ENCODE measurements at regions not wholly inside any gene's neighbourhood (a gene's known extent, or its start where the extent isn't known, plus 50 kb on each side); places are given as distances from the start of the nearest gene placed in this dataset.

- TF ChIP-seq CTCF (optimal IDR thresholded peaks at IDR 0.05 in 1 of 3, IDR thresholded peaks at IDR 0.05 in 1 of 3, conservative IDR thresholded peaks at IDR 0.05 in 1 of 3; ENCODE audit: extremely low read depth in 1 of 3, insufficient read depth in 2 of 3, low read length in 3 of 3) (no peak), EZH2 (IDR thresholded peaks at IDR 0.05; ENCODE audit: low read length) (no peak)
Observed at GRCh38 chr4:132427125-132427524, 722.0 kb upstream of the PCDH10 start.
